H1 (cell line): ENCODE measurements at regions not wholly inside any gene's neighbourhood (a gene's known extent, or its start where the extent isn't known, plus 50 kb on each side); places are given as distances from the start of the nearest gene placed in this dataset.

Experiments
- CHD7 ChIP-seq: fragments of 300-600 bp; sonication (generic); IDR thresholded peaks from 2 replicates; pipeline ENCODE4 v1.7.1; 2012; ENCODE audit warnings: low read length, moderate library complexity, mild to moderate bottlenecking, inconsistent platforms; ENCODE audit not compliant: insufficient replicate concordance
- NRF1 ChIP-seq: IDR thresholded peaks from 2 replicates; pipeline ENCODE4 v1.6.1; 2011; ENCODE audit warnings: mild to moderate bottlenecking, low read depth, low read length, improper control_type of control experiment
- PHF8 ChIP-seq: fragments of 200-600 bp; sonication (generic); conservative IDR thresholded peaks from 2 replicates; pipeline ENCODE4 v1.7.1; 2012; ENCODE audit warnings: low read depth, mild to moderate bottlenecking, inconsistent platforms, low read length, moderate library complexity
- POLR2AphosphoS5 ChIP-seq: IDR thresholded peaks from 2 replicates; pipeline ENCODE4 v1.6.1; 2011; ENCODE audit warnings: low read depth, low read length
- POU5F1 ChIP-seq: IDR thresholded peaks from 2 replicates; pipeline ENCODE4 v1.6.1; 2011; ENCODE audit warnings: low read depth, mild to moderate bottlenecking, low read length, moderate library complexity
- RBBP5 ChIP-seq: IDR thresholded peaks from 2 replicates; pipeline ENCODE4 v1.7.1; 2012; ENCODE audit warnings: low read depth, mild to moderate bottlenecking, inconsistent platforms, low read length, moderate library complexity, borderline replicate concordance
- RFX5 ChIP-seq: IDR thresholded peaks from 2 replicates; pipeline ENCODE4 v1.6.1; 2011; ENCODE audit warnings: low read depth, low read length, improper control_type of control experiment, borderline replicate concordance
- SIX5 ChIP-seq: IDR thresholded peaks from 2 replicates; pipeline ENCODE4 v1.6.1; 2011; ENCODE audit warnings: mild to moderate bottlenecking, low read depth, low read length
- SRF ChIP-seq: IDR thresholded peaks from 2 replicates; pipeline ENCODE4 v1.6.1; 2011; ENCODE audit warnings: mild to moderate bottlenecking, low read depth, low read length, moderate library complexity
- SUZ12 ChIP-seq: fragments of 200-600 bp; sonication (generic); IDR thresholded peaks from 2 replicates; pipeline ENCODE4 v1.6.1; 2012; ENCODE audit warnings: mild to moderate bottlenecking, inconsistent platforms, low read length, moderate library complexity, mixed read lengths
- TAF1 ChIP-seq: IDR thresholded peaks from 2 replicates; pipeline ENCODE4 v1.6.1; 2011; ENCODE audit warnings: mild to moderate bottlenecking, low read depth, low read length

GRCh38 chr16:49100366-49100765 is 181.3 kb downstream of the CBLN1 start (continued):
- TF ChIP-seq CHD7 (no peak), POLR2AphosphoS5 (no peak), RFX5 (no peak), PHF8 (no peak), SRF (no peak), POU5F1 (no peak), RBBP5 (no peak), TAF1 (no peak), NRF1 (no peak), SIX5 (no peak), SUZ12 (no peak)
